ENCODE measurements at regions not wholly inside any gene's neighbourhood (a gene's known extent, or its start where the extent isn't known, plus 50 kb on each side); places are given as distances from the start of the nearest gene placed in this dataset.

DNA sequence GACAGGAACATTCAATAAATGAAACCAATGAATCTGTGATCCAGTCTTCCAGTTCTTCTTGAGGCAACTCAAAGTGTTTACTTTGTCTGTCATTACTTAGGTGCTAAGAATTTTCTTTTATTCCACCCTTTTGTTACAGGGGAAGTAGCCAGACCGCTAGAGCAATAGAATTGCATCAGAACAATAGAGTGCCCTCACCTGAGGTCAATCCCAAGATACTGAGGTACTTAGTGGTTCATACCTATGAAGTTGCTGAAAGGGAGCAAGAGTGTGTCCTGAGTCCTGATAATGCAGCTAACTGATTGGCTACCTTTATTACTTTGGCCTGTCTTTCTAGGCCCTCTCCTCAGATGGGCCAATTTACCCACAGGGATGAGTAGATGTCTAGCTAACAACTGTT, 359.4 kb upstream of the KCNH7 start:
- DNase-seq = no peak
- no peaks in the 10 kb centered on the region for H3K4me1 ChIP-seq
- TF ChIP-seq, protein P1, sequence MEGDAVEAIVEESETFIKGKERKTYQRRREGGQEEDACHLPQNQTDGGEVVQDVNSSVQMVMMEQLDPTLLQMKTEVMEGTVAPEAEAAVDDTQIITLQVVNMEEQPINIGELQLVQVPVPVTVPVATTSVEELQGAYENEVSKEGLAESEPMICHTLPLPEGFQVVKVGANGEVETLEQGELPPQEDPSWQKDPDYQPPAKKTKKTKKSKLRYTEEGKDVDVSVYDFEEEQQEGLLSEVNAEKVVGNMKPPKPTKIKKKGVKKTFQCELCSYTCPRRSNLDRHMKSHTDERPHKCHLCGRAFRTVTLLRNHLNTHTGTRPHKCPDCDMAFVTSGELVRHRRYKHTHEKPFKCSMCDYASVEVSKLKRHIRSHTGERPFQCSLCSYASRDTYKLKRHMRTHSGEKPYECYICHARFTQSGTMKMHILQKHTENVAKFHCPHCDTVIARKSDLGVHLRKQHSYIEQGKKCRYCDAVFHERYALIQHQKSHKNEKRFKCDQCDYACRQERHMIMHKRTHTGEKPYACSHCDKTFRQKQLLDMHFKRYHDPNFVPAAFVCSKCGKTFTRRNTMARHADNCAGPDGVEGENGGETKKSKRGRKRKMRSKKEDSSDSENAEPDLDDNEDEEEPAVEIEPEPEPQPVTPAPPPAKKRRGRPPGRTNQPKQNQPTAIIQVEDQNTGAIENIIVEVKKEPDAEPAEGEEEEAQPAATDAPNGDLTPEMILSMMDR (IDR thresholded peaks at IDR 0.05) = no peak
- no peak for TF ChIP-seq POLR2A (IDR thresholded peaks at IDR 0.05)
- no peak overlapping the region for H3K4me3 ChIP-seq
- H3K36me3 ChIP-seq = no peaks in the 10 kb centered on the region
- WGBS (ENCODE audit: insufficient coverage, low coverage, low lambda C conversion rate, missing lambda C conversion rate) = 58% methylated on average over 1 of the region's 1 CpG
- no peak for ATAC-seq
- no peaks in the 10 kb centered on the region for H3K9me3 ChIP-seq
- intact Hi-C loops (cut with DNase I) = no loop called here
- no peaks in the 10 kb centered on the region for H3K27me3 ChIP-seq
- H3K27ac ChIP-seq = no peak overlapping the region

DNA sequence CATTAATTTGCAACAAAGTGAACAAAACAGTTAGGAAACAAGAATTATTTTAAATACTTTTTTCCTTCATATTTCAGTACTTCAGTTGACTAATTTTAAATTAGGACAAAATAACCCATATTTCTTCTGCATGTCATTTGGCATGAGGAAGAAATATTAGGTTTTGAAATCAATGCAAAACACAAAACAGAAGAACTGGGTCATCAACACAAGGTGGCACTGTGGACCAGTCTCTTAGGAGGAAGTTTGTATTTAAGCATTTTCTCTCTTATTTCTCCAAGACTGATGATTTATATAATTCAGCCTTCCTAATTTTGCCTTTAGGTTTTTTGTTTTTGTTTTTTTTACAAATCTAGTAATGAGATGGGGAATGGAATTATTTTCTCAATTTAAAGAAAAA, 352.8 kb upstream of the KCNH7 start:
- no peaks in the 10 kb centered on the region for H3K4me1 ChIP-seq
- peak in 1 of 3 donors; percentile 13 for DNase-seq
- H3K9me3 ChIP-seq = no peaks in the 10 kb centered on the region
- no peaks in the 10 kb centered on the region for H3K27me3 ChIP-seq
- H3K4me3 ChIP-seq = no peak overlapping the region
- H3K36me3 ChIP-seq = no peaks in the 10 kb centered on the region
- intact Hi-C loops (cut with DNase I) = no loop called here
- ATAC-seq = peak; percentile 43 to 66 (median 60)
- TF ChIP-seq, protein P1 (IDR thresholded peaks at IDR 0.05) = peak; percentile 40 to 64 (median 60)
- TF ChIP-seq POLR2A (IDR thresholded peaks at IDR 0.05) = no peak
- H3K27ac ChIP-seq = no peak overlapping the region

DNA sequence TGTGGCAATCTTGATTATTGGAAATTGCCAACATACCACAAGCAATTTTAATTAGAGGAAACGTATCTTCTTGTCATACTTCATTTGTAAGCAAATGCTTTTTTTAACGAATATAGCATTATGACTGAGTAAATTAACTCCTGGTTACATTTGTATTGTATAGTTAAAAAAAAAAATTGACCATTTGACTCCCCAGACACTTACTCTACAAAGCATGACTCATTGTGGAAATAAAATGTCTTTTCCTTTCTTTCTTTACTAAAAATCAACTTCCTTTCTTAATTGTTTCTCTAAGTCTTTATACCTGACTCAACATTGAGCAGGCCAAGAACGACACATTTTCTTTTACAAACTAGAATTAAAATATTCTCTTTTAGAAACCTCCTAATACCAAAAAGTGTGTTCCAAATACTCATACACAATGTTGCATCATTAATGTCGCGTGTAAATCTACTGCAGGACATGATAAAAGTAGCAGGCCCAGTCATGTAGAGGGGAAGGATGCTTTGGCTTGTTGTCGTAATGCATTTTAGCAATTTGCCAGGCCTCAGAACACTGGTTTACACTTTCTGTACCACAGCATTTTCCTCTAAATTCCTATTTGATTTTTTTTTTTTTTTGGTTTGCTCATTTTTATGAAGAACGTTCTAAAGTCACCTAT, 349.6 kb upstream of the KCNH7 start:
- intact Hi-C loops (cut with DNase I) = no loop called here
- no peaks in the 10 kb centered on the region for H3K4me1 ChIP-seq
- 70% methylated on average over 7 of the region's 7 CpGs for WGBS (ENCODE audit: insufficient coverage, low coverage, low lambda C conversion rate, missing lambda C conversion rate)
- TF ChIP-seq, protein P1 (IDR thresholded peaks at IDR 0.05) = no peak
- no peak for TF ChIP-seq POLR2A (IDR thresholded peaks at IDR 0.05)
- H3K27ac ChIP-seq = no peak overlapping the region
- H3K36me3 ChIP-seq = no peaks in the 10 kb centered on the region
- no peaks in the 10 kb centered on the region for H3K27me3 ChIP-seq
- DNase-seq (no peak), ATAC-seq (no peak)
- no peak overlapping the region for H3K4me3 ChIP-seq
- H3K9me3 ChIP-seq = no peaks in the 10 kb centered on the region

DNA sequence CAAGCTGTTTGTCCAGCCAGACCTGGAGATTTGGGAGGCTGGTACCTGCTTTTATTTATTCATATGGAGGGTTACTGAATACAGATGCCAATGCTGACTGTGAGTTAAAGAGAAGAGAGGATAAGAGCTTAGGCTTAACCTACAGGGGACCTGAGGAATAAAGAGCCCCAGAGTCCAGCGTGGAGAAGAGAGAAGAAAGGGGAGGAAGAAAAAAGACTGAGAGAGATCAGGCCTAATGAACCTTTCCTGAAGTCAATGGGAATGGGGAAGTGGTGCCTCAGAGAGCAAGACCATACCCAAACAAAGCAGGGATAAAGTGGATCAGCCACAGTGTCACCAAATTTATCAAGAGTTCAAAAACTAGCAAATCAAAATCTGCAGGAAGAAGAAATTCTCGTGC, 348.6 kb upstream of the KCNH7 start:
- ATAC-seq = no peak
- H3K9me3 ChIP-seq = no peaks in the 10 kb centered on the region
- H3K27me3 ChIP-seq = no peaks in the 10 kb centered on the region
- intact Hi-C loops (cut with DNase I) = no loop called here
- H3K27ac ChIP-seq = no peak overlapping the region
- no peaks in the 10 kb centered on the region for H3K36me3 ChIP-seq
- DNase-seq = no peak
- 61% methylated on average over 2 of the region's 2 CpGs for WGBS (ENCODE audit: insufficient coverage, low coverage, low lambda C conversion rate, missing lambda C conversion rate)
- H3K4me1 ChIP-seq = no peaks in the 10 kb centered on the region
- no peak for TF ChIP-seq POLR2A (IDR thresholded peaks at IDR 0.05)
- TF ChIP-seq, protein P1 (IDR thresholded peaks at IDR 0.05) = no peak
- no peak overlapping the region for H3K4me3 ChIP-seq

DNA sequence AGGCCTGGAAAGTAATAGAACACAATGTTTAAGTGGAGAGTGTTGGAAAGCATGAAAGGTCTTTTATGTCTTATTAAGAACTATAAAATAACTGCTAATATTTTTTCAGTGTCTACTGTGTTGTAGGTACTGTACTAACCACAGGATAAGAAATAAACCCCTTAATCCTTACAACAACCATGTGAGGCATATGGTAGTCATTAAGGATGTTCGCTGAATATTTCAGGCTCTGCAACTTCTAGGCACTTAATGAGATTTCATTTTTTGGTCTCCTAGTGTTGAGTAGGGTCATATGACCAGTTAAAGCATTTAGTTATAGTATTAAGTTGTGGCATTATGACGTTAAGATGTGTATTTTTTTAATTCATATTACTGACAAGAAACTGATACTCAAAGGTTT, 346.6 kb upstream of the KCNH7 start:
- Histone ChIP-seq H3K4me1 (no peaks in the 10 kb centered on the region), H3K36me3 (no peaks in the 10 kb centered on the region), H3K9me3 (no peaks in the 10 kb centered on the region), H3K27me3 (no peaks in the 10 kb centered on the region), H3K4me3 (no peak overlapping the region), H3K27ac (no peak overlapping the region)
- intact Hi-C loops (cut with DNase I) = no loop called here
- ATAC-seq = no peak
- DNase-seq = no peak
- WGBS (ENCODE audit: insufficient coverage, low coverage, low lambda C conversion rate, missing lambda C conversion rate) = 78% methylated on average over 2 of the region's 2 CpGs
- no peak for TF ChIP-seq POLR2A (IDR thresholded peaks at IDR 0.05)
- TF ChIP-seq, protein P1 (IDR thresholded peaks at IDR 0.05) = no peak
